HG02938 (cell line): ENCODE measurements at regions not wholly inside any gene's neighbourhood (a gene's known extent, or its start where the extent isn't known, plus 50 kb on each side); places are given as distances from the start of the nearest gene placed in this dataset.
"Not testable (repeated sequence)": the region's sequence is repeated elsewhere in the genome, so short reads cannot be mapped to it uniquely, and the experiment has no call there.

Experiments
- ATAC-seq: cut with Tn5 transposase; IDR thresholded peaks from one replicate; pipeline ENCODE4 v1.9.1; 2021; ENCODE audit warnings: mild to moderate bottlenecking, moderate library complexity; ENCODE audit not compliant: unreplicated experiment

DNA sequence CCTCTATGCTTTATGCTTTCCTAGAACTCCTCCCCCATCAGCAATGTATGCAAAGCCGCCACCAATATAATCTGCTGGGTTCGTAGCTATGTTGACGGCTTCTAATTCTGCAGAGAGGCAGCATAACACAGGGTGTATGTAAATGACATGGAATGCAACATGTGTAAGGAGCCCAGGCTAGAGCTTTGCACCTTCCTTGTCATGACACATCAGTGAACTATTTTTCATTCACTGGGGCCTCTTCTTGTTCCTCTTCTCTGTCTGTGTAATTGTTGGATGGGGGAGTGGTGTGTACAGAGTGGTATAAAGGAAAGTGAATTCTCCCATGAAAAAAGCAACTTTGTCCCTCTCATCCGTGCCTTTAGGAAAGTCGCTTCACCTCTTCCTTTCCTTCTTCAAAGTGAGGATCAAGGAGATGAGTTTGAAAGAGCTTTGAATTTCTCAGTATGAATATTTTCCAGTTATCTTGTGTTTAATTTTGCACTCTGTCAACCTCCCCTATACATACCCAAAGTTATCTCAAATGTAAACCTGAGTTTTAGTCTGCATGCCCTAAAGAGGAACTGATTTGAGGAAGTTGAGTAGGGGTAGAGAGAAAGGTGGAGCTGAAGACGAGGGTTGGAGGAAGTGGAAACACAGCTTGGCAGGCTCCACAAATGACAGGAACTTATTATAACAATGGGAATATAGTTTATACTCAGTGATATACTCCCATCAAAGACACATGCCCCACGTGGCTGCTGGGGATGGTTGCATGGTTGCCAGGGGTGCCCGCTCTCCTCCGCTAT, 74.9 kb upstream of the ARL4C start:
- no peak for ATAC-seq

DNA sequence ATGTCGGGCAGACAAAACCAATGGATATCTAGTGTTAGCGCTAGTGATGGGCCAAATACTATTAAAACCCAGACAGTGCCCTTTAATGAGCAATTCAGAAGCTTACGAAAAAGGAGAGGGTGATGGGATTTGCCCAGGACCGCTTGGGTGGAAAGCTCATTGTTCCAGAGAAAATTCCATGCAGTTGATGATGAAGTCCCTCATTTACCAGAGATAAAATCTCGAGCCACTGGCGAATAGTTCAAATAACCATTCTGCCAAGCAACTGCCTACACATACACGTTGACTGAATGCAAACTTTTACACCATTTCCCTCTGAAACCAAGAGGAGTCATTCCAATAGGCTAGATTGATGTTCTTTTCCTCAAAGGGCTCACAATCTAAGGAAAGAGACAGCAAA, 73.6 kb upstream of the ARL4C start:
- no peak for ATAC-seq

- ATAC-seq: no peak
Observed at GRCh38 chr2:234569776-234570430, 73.0 kb upstream of the ARL4C start.

GRCh38 chr2:234566622-234567021, 69.7 kb upstream of the ARL4C start:
- no peak for ATAC-seq

- no peak for ATAC-seq
Observed at GRCh38 chr2:234565842-234566619, 69.2 kb upstream of the ARL4C start.

DNA sequence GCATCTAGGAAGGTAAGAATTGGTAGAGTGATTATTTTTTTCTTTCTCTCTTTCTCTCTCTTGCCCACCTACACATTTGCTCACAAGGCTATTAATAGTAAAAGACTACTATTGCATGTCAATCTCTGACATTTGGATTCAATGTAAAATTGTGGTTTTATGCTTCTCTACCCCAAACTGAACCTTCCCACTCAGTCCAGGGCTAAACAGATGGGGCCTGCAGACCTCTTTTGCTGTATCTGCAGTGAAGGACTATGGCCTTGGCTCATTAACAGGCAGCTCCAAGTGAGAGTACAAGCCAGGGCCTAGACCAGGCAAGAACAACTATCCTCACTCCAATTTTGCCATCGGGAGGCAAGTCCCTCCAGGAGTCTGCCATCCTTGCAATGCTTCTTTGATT, 68.3 kb upstream of the ARL4C start:
- ATAC-seq: no peak

DNA sequence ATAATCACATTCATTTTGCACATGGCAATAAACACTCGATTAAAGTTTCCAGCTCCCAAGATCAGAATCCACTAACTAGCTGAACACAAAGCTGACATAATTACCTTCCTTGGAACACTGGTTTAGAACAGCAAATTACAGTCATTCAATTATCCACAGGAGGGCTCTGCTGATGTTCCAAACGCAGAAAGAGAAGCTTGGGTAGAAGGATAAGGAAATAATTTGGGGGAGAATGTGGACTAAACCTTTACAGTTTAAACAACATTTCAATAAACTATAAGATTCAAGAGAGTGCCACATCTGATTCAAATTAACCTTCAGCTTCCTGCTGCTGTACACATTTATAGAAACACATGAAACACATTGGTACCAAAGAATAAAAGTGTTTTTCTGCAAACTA, 67.8 kb upstream of the ARL4C start:
- ATAC-seq: no peak

- no peak for ATAC-seq
Observed at GRCh38 chr2:234559609-234560008, 62.7 kb upstream of the ARL4C start.

DNA sequence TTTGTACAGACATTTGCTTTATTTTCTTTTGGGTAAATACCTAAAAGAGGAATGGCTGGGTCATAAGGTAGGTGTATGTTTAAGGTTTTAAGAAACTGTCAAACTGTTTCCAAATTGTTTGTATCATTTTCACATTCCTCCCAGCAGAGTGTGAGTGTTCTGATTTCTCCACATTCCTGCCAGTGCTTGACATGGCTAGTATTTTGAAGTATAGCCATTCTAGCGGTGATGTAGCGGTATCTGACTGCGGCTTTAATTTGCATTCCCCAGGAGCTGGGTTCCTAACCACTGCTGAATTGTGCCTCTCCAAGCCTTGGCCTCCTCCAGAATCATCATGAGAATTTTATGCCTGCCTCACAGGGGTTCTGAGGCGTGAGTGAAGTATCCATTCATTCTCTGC, 61.8 kb upstream of the ARL4C start:
- ATAC-seq: no peak

- ATAC-seq: no peak
Observed at GRCh38 chr2:234556848-234557573, 60.1 kb upstream of the ARL4C start.

GRCh38 chr2:234555616-234556249, 58.9 kb upstream of the ARL4C start:
- no peak for ATAC-seq

DNA sequence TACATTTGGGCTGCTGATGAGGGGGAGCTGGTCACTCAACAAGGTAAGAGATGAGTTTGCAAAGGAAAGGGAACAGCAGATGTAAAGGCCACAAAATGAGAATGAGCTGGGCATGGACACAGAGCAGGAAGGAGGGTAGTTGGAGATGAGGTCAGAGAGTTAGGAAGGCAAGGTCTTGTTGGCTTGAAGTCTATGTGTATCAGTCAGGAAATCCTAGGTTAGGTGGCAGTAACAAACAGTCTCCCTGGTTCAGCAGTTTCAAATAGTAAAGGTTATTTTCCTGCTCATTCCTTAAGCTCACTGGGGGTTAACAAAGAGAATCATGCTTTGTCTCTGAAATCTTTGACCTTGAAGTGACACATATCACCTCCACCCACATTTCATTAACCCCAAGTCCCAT, 58.3 kb upstream of the ARL4C start:
- no peak for ATAC-seq

DNA sequence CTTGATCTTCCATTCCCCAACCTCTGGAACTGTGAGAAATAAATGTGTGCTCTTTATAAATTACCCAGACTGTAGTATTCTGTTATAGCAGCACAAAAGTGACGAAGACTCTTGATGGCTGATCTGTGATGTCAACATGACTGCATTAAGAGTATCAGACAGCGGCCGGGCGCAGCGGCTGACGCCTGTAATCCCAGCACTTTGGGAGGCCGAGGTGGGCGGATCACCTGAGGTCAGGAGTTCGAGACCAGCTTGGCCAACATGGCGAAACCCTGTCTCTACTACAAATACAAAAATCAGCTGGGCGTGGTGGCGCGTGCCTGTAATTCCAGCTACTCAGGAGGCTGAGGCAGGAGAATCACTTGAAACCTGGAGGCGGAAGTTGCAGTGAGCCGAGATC, 56.3 kb upstream of the ARL4C start:
- ATAC-seq: not testable (repeated sequence)

GRCh38 chr2:234550511-234551107, 53.7 kb upstream of the ARL4C start:
- peak; percentile 70 for ATAC-seq

DNA sequence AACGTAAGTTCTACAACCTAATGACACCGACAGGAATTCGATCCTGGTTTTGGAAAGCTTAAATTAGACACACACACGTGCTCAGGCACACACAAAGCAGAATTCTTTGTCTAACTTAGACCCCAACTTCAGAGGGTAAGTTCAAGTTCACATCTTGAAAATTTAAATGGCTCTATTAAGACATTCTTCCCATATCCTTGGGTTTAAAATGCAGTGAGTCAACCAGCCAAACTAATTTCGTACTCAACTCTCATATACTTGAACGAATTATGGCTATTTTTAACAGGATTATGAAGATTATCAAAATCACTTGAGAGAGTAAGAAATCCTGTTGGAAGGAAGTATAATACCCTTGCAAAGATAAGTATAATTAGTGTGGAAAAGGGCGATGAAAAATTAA, 53.2 kb upstream of the ARL4C start:
- no peak for ATAC-seq

GRCh38 chr2:234548695-234549420, 52.0 kb upstream of the ARL4C start:
- ATAC-seq: no peak

- no peak for ATAC-seq
Observed at GRCh38 chr2:234546770-234547169, 49.9 kb upstream of the ARL4C start.
